ENCODE measurements at regions not wholly inside any gene's neighbourhood (a gene's known extent, or its start where the extent isn't known, plus 50 kb on each side); places are given as distances from the start of the nearest gene placed in this dataset.
"Not testable (repeated sequence)": the region's sequence is repeated elsewhere in the genome, so short reads cannot be mapped to it uniquely, and the experiment has no call there.

DNA sequence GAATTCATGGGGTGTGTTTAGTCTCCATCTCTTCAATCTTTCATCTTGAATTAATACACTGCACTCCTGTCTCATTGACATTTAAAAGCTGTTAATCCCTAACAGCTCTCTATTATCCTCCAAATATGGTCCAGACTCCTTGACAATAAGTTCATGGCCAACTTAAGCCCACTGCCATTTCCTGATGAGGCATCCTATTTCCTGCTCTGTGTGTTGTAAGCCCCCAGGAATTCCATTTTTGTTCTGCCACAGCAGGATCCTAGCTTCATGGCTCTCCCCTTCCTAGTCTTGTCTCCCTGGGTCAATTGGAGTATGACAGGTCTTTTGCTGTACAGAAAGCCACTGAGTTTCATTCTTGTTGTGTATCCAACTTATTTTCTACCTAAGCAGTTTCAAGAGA lies 218.8 kb downstream of the OTUD1 start:
- H3K4me1 Mint-ChIP-seq (ENCODE audit: unreplicated experiment) = no peaks in the 10 kb centered on the region
- H3K9me3 Mint-ChIP-seq = no peaks in the 10 kb centered on the region
- TF ChIP-seq CTCF (conservative IDR thresholded peaks at IDR 0.05) = no peak
- H3K36me3 Mint-ChIP-seq = no peaks in the 10 kb centered on the region
- no peak overlapping the region for H3K4me3 Mint-ChIP-seq
- H3K27me3 Mint-ChIP-seq = peaks cover 16% of the 10 kb centered on the region
- no peak for DNase-seq (ENCODE audit: extremely low spot score, unreplicated experiment)
- no peak overlapping the region for H3K27ac Mint-ChIP-seq

DNA sequence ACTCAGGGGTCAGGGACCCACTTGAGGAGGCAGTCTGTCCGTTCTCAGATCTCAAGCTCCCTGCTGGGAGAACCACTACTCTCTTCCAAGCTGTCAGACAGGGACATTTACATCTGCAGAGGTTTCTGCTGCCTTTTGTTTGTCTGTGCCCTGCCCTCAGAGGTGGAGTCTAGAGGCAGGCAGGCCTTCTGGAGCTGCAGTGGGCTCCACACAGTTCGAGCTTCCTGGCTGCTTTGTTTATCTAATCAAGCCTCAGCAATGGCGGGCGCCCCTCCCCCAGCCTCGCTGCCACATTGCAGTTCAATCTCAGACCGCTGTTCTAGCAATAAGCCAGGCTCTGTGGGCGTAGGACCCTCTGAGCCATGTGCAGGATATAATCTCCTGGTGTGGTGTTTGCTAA lies 233.0 kb downstream of the OTUD1 start:
- not testable (repeated sequence) for H3K9me3 Mint-ChIP-seq; H3K4me1 Mint-ChIP-seq (ENCODE audit: unreplicated experiment); H3K36me3 Mint-ChIP-seq; DNase-seq (ENCODE audit: extremely low spot score, unreplicated experiment); H3K4me3 Mint-ChIP-seq; H3K27ac Mint-ChIP-seq
- peaks cover 15% of the 10 kb centered on the region for H3K27me3 Mint-ChIP-seq

DNA sequence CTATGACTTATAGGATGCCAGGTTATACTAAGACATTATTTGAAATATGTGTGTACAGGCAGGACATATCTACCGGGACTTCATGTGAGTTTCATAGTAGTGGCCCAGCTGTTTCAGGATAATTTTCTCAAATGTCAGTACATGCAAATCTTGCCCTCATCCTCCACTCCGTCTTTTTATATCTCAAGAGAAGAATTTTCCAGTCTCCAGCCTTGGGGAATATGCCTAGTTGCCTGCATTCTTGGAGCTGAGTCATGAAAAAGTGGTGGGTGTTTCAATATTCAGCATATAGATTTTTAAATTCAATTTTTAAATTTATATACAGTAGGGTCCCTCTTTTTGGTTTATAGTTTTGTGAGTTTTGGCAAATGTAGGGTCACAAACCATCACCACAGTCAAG lies 236.7 kb downstream of the OTUD1 start:
- TF ChIP-seq CTCF (conservative IDR thresholded peaks at IDR 0.05) = no peak
- no peak overlapping the region for H3K27ac Mint-ChIP-seq

DNA sequence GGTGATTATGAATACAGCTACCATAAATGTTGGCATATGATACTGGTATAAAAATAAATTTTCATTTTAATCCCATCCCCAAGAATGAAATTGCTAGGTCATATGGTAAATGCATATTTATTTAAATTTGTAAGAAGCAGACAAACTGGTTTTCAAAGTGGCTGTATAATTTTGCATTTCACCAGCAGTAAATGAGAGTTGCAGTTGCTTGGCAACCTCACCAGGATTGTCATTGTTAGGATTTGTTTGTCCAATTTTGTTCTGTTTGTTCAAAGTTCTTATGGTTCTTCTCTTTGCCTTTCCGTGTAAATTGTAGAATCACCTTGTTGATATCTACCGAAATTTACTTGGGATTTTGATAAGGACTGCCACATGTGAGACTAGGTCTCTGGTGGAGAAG lies 237.4 kb downstream of the OTUD1 start:
- no peaks in the 10 kb centered on the region for H3K9me3 Mint-ChIP-seq
- no peak overlapping the region for H3K4me3 Mint-ChIP-seq
- H3K27me3 Mint-ChIP-seq = no peaks in the 10 kb centered on the region
- no peak for DNase-seq (ENCODE audit: extremely low spot score, unreplicated experiment)
- no peak for TF ChIP-seq CTCF (conservative IDR thresholded peaks at IDR 0.05)
- no peaks in the 10 kb centered on the region for H3K36me3 Mint-ChIP-seq
- H3K27ac Mint-ChIP-seq = no peak overlapping the region
- no peaks in the 10 kb centered on the region for H3K4me1 Mint-ChIP-seq (ENCODE audit: unreplicated experiment)

More for the DNA sequence above, 236.7 kb downstream of the OTUD1 start:
- no peaks in the 10 kb centered on the region for H3K9me3 Mint-ChIP-seq
- no peaks in the 10 kb centered on the region for H3K4me1 Mint-ChIP-seq (ENCODE audit: unreplicated experiment)
- peaks cover 5% of the 10 kb centered on the region for H3K27me3 Mint-ChIP-seq
- H3K4me3 Mint-ChIP-seq = no peak overlapping the region
- no peaks in the 10 kb centered on the region for H3K36me3 Mint-ChIP-seq
- no peak for DNase-seq (ENCODE audit: extremely low spot score, unreplicated experiment)

DNA sequence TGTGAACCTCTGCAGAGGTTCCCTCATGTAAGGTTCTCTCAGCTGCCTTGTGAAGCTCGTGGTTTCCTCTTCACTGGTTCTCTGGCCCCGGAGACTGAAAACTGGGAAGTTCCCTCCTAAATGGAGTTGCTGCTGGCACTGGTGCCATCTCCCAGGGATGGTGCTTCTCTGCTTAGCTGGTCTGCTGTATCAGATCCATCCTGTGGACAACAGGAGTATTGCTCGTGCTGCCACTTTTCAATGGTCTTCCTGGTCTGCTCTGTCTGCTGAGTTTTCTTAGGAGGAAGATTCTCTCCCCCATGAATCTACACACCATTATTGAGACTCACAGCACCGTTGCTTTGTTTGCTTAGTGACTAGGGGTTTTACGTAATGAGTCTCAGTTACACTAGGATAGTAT lies 247.8 kb downstream of the OTUD1 start:
- peaks cover 74% of the 10 kb centered on the region for H3K27me3 Mint-ChIP-seq
- no peaks in the 10 kb centered on the region for H3K36me3 Mint-ChIP-seq
- no peak for TF ChIP-seq CTCF (conservative IDR thresholded peaks at IDR 0.05)
- DNase-seq (ENCODE audit: extremely low spot score, unreplicated experiment) = no peak
- no peaks in the 10 kb centered on the region for H3K4me1 Mint-ChIP-seq (ENCODE audit: unreplicated experiment)
- H3K4me3 Mint-ChIP-seq = no peak overlapping the region
- H3K27ac Mint-ChIP-seq = no peak overlapping the region
- H3K9me3 Mint-ChIP-seq = no peaks in the 10 kb centered on the region

DNA sequence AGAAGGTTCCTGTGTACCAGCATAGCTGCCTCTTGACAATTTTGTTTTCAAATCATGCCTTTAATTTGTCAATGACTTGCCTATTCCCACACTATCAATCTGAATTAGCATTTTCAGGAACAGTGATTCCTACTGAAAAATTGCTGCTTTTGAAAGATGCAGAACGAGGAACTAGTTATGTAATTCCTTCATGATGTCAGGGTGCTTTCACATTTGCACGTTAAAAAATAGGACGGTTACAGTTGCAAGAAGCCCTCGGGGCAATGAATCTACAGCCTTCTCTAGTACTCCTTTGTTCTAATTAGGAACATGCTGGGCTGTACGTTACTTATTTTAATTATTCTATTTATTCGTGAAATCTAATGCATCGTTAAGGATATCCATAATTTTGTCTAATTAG lies 253.9 kb downstream of the OTUD1 start:
- no peak overlapping the region for H3K27ac Mint-ChIP-seq
- peaks cover 8% of the 10 kb centered on the region for H3K4me1 Mint-ChIP-seq (ENCODE audit: unreplicated experiment)
- no peaks in the 10 kb centered on the region for H3K36me3 Mint-ChIP-seq
- no peak overlapping the region for H3K4me3 Mint-ChIP-seq
- H3K9me3 Mint-ChIP-seq = no peaks in the 10 kb centered on the region
- H3K27me3 Mint-ChIP-seq = peaks cover 96% of the 10 kb centered on the region
- DNase-seq (ENCODE audit: extremely low spot score, unreplicated experiment) = no peak
- TF ChIP-seq CTCF (conservative IDR thresholded peaks at IDR 0.05) = no peak

All from type B pancreatic cell (in vitro differentiated cells).